ENCODE measurements at regions not wholly inside any gene's neighbourhood (a gene's known extent, or its start where the extent isn't known, plus 50 kb on each side); places are given as distances from the start of the nearest gene placed in this dataset.
"Not testable (repeated sequence)": the region's sequence is repeated elsewhere in the genome, so short reads cannot be mapped to it uniquely, and the experiment has no call there.

DNA sequence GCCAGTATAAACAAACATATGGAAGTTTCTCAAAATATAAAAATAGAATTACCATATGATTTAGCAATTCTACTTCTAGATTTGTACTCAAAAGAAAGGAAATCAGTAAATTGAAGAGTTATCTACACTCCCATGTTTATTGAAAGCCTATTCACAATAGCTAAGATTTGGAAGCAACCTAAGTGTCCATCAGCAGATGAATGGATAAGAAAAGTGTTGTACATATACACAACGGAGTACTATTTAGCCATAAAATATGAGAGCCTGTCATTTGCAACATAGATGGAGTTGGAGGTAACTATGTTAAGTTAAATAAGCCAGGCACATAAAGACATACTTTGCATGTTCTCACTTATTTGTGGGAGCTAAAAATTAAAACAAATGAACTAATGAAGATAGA, 257.8 kb downstream of the TEX13C start:
- Histone ChIP-seq H3K36me3 (replicated peaks in 1 of 2; ENCODE audit: control insufficient read depth in 2 of 2, insufficient read depth in 2 of 2, low read length in 2 of 2) (no peaks in the 10 kb centered on the region), H3K4me2 (ENCODE audit: insufficient read depth, low read length, poor library complexity, severe bottlenecking) (no peak overlapping the region), H3K27ac (replicated peaks; ENCODE audit: low read length) (no peak overlapping the region), H4K8ac (ENCODE audit: low read depth, low read length) (no peak overlapping the region), H2BK120ac (ENCODE audit: low read depth, low read length) (no peak overlapping the region), H3K23ac (ENCODE audit: low read depth, low read length, poor library complexity) (no peak overlapping the region), H3K4me3 (ENCODE audit: low read length in 2 of 2) (no peak overlapping the region), H2BK15ac (ENCODE audit: low read length) (no peak overlapping the region), H3K4me1 (ENCODE audit: control insufficient read depth in 2 of 2, insufficient read depth in 1 of 2, low read depth in 1 of 2, low read length in 2 of 2) (no peaks in the 10 kb centered on the region), H4K91ac (ENCODE audit: low read depth, low read length, poor library complexity) (no peak overlapping the region), H2AFZ (ENCODE audit: low read length) (no peak overlapping the region), H3K9me3 (replicated peaks in 1 of 2; ENCODE audit: control insufficient read depth in 2 of 2, insufficient read depth in 1 of 2, low read depth in 1 of 2, low read length in 2 of 2) (no peaks in the 10 kb centered on the region), H2BK12ac (ENCODE audit: low read length) (no peak overlapping the region), H3K14ac (ENCODE audit: low read length) (no peak overlapping the region), H2AK5ac (ENCODE audit: low read depth, low read length) (no peak overlapping the region), H3K18ac (ENCODE audit: low read length) (no peak overlapping the region), H3K27me3 (ENCODE audit: control insufficient read depth in 3 of 3, insufficient read depth in 3 of 3, low read depth in 1 of 3, low read length in 3 of 3) (no peaks in the 10 kb centered on the region), H3K9ac (ENCODE audit: low read depth, low read length, poor library complexity) (no peak overlapping the region), H3K4ac (ENCODE audit: low read length) (no peak overlapping the region), H2BK5ac (ENCODE audit: low read length) (no peak overlapping the region), H3K79me1 (ENCODE audit: low read depth, low read length) (no peaks in the 10 kb centered on the region)
- DNase-seq (ENCODE audit: low spot score), result no peak
- no CpG with 5 or more reads among the region's 1 CpG for WGBS, 2 donors (ENCODE audit: extremely low coverage in 2 of 2, insufficient read length in 2 of 2, insufficient replicate concordance in 1 of 2)

DNA sequence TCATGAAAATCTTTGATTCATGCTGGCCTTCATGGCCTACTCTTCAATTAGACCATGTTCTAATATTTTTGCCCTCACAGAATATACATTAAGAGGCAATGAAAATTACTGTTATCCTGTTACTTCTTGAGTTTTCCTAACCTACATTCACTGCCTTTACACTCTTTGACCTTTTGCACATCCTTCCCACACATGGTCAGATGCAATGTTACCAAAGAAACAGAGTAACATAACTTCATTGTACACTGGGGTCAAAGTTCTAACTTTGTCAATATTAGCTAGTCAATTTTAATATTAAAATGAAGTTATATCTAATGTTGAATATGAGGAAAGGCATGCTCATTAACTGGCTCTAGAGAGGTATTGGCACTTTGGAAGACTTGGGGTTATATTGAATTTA, 284.8 kb downstream of the TEX13C start:
- Histone ChIP-seq H2AFZ (ENCODE audit: low read length) (no peak overlapping the region), H2BK15ac (ENCODE audit: low read length) (no peak overlapping the region), H3K27me3 (ENCODE audit: control insufficient read depth in 3 of 3, insufficient read depth in 3 of 3, low read depth in 1 of 3, low read length in 3 of 3) (no peaks in the 10 kb centered on the region), H3K4me3 (ENCODE audit: low read length in 2 of 2) (no peak overlapping the region), H3K9me3 (replicated peaks in 1 of 2; ENCODE audit: control insufficient read depth in 2 of 2, insufficient read depth in 1 of 2, low read depth in 1 of 2, low read length in 2 of 2) (no peaks in the 10 kb centered on the region), H2BK5ac (ENCODE audit: low read length) (no peak overlapping the region), H4K8ac (ENCODE audit: low read depth, low read length) (no peak overlapping the region), H3K4me2 (ENCODE audit: insufficient read depth, low read length, poor library complexity, severe bottlenecking) (no peak overlapping the region), H3K4ac (ENCODE audit: low read length) (no peak overlapping the region), H2BK12ac (ENCODE audit: low read length) (no peak overlapping the region), H2BK120ac (ENCODE audit: low read depth, low read length) (no peak overlapping the region), H3K4me1 (ENCODE audit: control insufficient read depth in 2 of 2, insufficient read depth in 1 of 2, low read depth in 1 of 2, low read length in 2 of 2) (no peaks in the 10 kb centered on the region), H3K18ac (ENCODE audit: low read length) (no peak overlapping the region), H2AK5ac (ENCODE audit: low read depth, low read length) (no peak overlapping the region), H3K23ac (ENCODE audit: low read depth, low read length, poor library complexity) (no peak overlapping the region), H3K36me3 (replicated peaks in 1 of 2; ENCODE audit: control insufficient read depth in 2 of 2, insufficient read depth in 2 of 2, low read length in 2 of 2) (no peaks in the 10 kb centered on the region), H3K9ac (ENCODE audit: low read depth, low read length, poor library complexity) (no peak overlapping the region), H3K14ac (ENCODE audit: low read length) (no peak overlapping the region), H4K91ac (ENCODE audit: low read depth, low read length, poor library complexity) (no peak overlapping the region), H3K27ac (replicated peaks; ENCODE audit: low read length) (no peak overlapping the region), H3K79me1 (ENCODE audit: low read depth, low read length) (no peaks in the 10 kb centered on the region)
- no peak for DNase-seq (ENCODE audit: low spot score)

DNA sequence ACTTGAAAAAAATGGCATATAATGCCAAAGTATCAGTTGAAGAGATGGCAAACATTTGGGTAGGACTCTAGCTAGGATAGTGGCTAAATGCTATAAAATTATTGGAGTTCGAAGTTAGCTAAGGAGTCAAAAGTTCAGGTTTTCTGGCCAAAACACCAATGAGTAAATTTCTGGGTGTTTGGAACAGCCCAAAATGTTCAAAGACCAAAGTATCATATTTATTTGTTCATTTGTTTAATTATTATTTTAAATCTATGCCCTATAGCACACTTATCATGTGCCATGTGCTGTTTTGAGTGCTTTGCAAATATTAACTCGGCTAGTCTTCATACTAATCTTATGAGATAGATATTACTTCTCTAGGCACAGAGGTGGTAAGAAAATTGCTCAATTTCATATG, 285.5 kb downstream of the TEX13C start:
- Histone ChIP-seq H3K14ac (ENCODE audit: low read length) (no peak overlapping the region), H3K23ac (ENCODE audit: low read depth, low read length, poor library complexity) (no peak overlapping the region), H2BK15ac (ENCODE audit: low read length) (no peak overlapping the region), H3K4me1 (ENCODE audit: control insufficient read depth in 2 of 2, insufficient read depth in 1 of 2, low read depth in 1 of 2, low read length in 2 of 2) (no peaks in the 10 kb centered on the region), H3K27me3 (ENCODE audit: control insufficient read depth in 3 of 3, insufficient read depth in 3 of 3, low read depth in 1 of 3, low read length in 3 of 3) (no peaks in the 10 kb centered on the region), H2BK120ac (ENCODE audit: low read depth, low read length) (no peak overlapping the region), H2AK5ac (ENCODE audit: low read depth, low read length) (no peak overlapping the region), H3K36me3 (replicated peaks in 1 of 2; ENCODE audit: control insufficient read depth in 2 of 2, insufficient read depth in 2 of 2, low read length in 2 of 2) (no peaks in the 10 kb centered on the region), H4K8ac (ENCODE audit: low read depth, low read length) (no peak overlapping the region), H2BK5ac (ENCODE audit: low read length) (no peak overlapping the region), H3K4me2 (ENCODE audit: insufficient read depth, low read length, poor library complexity, severe bottlenecking) (no peak overlapping the region), H3K79me1 (ENCODE audit: low read depth, low read length) (no peaks in the 10 kb centered on the region), H2BK12ac (ENCODE audit: low read length) (no peak overlapping the region), H3K9ac (ENCODE audit: low read depth, low read length, poor library complexity) (no peak overlapping the region), H3K27ac (replicated peaks; ENCODE audit: low read length) (no peak overlapping the region), H4K91ac (ENCODE audit: low read depth, low read length, poor library complexity) (no peak overlapping the region), H3K9me3 (replicated peaks in 1 of 2; ENCODE audit: control insufficient read depth in 2 of 2, insufficient read depth in 1 of 2, low read depth in 1 of 2, low read length in 2 of 2) (no peaks in the 10 kb centered on the region), H2AFZ (ENCODE audit: low read length) (no peak overlapping the region), H3K18ac (ENCODE audit: low read length) (no peak overlapping the region), H3K4ac (ENCODE audit: low read length) (no peak overlapping the region), H3K4me3 (ENCODE audit: low read length in 2 of 2) (no peak overlapping the region)
- DNase-seq (ENCODE audit: low spot score), result no peak
- no CpG with 5 or more reads among the region's 2 CpGs for WGBS, 2 donors (ENCODE audit: extremely low coverage in 2 of 2, insufficient read length in 2 of 2, insufficient replicate concordance in 1 of 2)

- H2BK5ac ChIP-seq (ENCODE audit: low read length); H3K4me2 ChIP-seq (ENCODE audit: insufficient read depth, low read length, poor library complexity, severe bottlenecking); H4K8ac ChIP-seq (ENCODE audit: low read depth, low read length); H3K9ac ChIP-seq (ENCODE audit: low read depth, low read length, poor library complexity); H3K18ac ChIP-seq (ENCODE audit: low read length); H2AFZ ChIP-seq (ENCODE audit: low read length); H3K4me3 ChIP-seq (ENCODE audit: low read length in 2 of 2); H4K91ac ChIP-seq (ENCODE audit: low read depth, low read length, poor library complexity); H3K9me3 ChIP-seq (replicated peaks in 1 of 2; ENCODE audit: control insufficient read depth in 2 of 2, insufficient read depth in 1 of 2, low read depth in 1 of 2, low read length in 2 of 2); H2BK12ac ChIP-seq (ENCODE audit: low read length); DNase-seq (ENCODE audit: low spot score); H3K4ac ChIP-seq (ENCODE audit: low read length); H3K23ac ChIP-seq (ENCODE audit: low read depth, low read length, poor library complexity); H3K27ac ChIP-seq (replicated peaks; ENCODE audit: low read length); H2AK5ac ChIP-seq (ENCODE audit: low read depth, low read length); H3K79me1 ChIP-seq (ENCODE audit: low read depth, low read length); H3K27me3 ChIP-seq (ENCODE audit: control insufficient read depth in 3 of 3, insufficient read depth in 3 of 3, low read depth in 1 of 3, low read length in 3 of 3); H3K14ac ChIP-seq (ENCODE audit: low read length); H2BK15ac ChIP-seq (ENCODE audit: low read length); H2BK120ac ChIP-seq (ENCODE audit: low read depth, low read length); H3K4me1 ChIP-seq (ENCODE audit: control insufficient read depth in 2 of 2, insufficient read depth in 1 of 2, low read depth in 1 of 2, low read length in 2 of 2); H3K36me3 ChIP-seq (replicated peaks in 1 of 2; ENCODE audit: control insufficient read depth in 2 of 2, insufficient read depth in 2 of 2, low read length in 2 of 2): not testable (repeated sequence)
- WGBS, 2 donors (ENCODE audit: extremely low coverage in 2 of 2, insufficient read length in 2 of 2, insufficient replicate concordance in 1 of 2), result no CpG with 5 or more reads among the region's 29 CpGs
Measured at GRCh38 chrX:125614591-125615343, 295.1 kb downstream of the TEX13C start.
